HEK293 (cell line): ENCODE measurements at regions not wholly inside any gene's neighbourhood (a gene's known extent, or its start where the extent isn't known, plus 50 kb on each side); places are given as distances from the start of the nearest gene placed in this dataset.
A peak's percentile ranks its signal among the peaks of the same experiment; 100 is the strongest.

Experiments
- BCL6B ChIP-seq: fragments of 450-650 bp; formaldehyde crosslinking; IDR thresholded peaks from 2 replicates; pipeline ENCODE4 v1.5.1; 2017; ENCODE audit warnings: missing biosample characterization, missing genetic modification characterization
- HOXA7 ChIP-seq: sonication (generic); formaldehyde crosslinking; IDR thresholded peaks from 2 replicates; pipeline ENCODE4 v1.8.1; 2022; ENCODE audit warnings: missing genetic modification reagents, borderline replicate concordance
- HOXC10 ChIP-seq: sonication (generic); formaldehyde crosslinking; IDR thresholded peaks from 2 replicates; pipeline ENCODE4 v1.8.1; 2023; ENCODE audit warnings: mild to moderate bottlenecking, missing genetic modification reagents
- KLF1 ChIP-seq: fragments of 450-650 bp; formaldehyde crosslinking; IDR thresholded peaks from 2 replicates; pipeline ENCODE4 v1.5.1; 2016; ENCODE audit warnings: missing biosample characterization, missing genetic modification characterization
- KLF17 ChIP-seq: fragments of 450-650 bp; formaldehyde crosslinking; IDR thresholded peaks from 2 replicates; pipeline ENCODE4 v1.5.1; 2016; ENCODE audit warnings: missing biosample characterization, missing genetic modification characterization
- TCF7L2 ChIP-seq: IDR thresholded peaks from 2 replicates; pipeline ENCODE4 v1.6.1; 2011; ENCODE audit warnings: low read depth, mild to moderate bottlenecking, inconsistent platforms, low read length, moderate library complexity, borderline replicate concordance
- WT1 ChIP-seq: fragments of 450-650 bp; formaldehyde crosslinking; IDR thresholded peaks from 2 replicates; pipeline ENCODE4 v1.5.1; 2016; ENCODE audit warnings: missing biosample characterization, missing genetic modification characterization
- ZBTB17 ChIP-seq: fragments of 450-650 bp; formaldehyde crosslinking; IDR thresholded peaks from 2 replicates; pipeline ENCODE4 v1.5.1; 2016; ENCODE audit warnings: missing biosample characterization, missing genetic modification characterization
- ZBTB48 ChIP-seq: fragments of 450-650 bp; formaldehyde crosslinking; IDR thresholded peaks from 2 replicates; pipeline ENCODE4 v1.5.1; 2016; ENCODE audit warnings: missing biosample characterization, missing genetic modification characterization
- ZEB2 ChIP-seq: fragments of 450-650 bp; formaldehyde crosslinking; IDR thresholded peaks from 2 replicates; pipeline ENCODE4 v1.5.1; 2016; ENCODE audit warnings: missing biosample characterization, missing genetic modification characterization
- ZIC2 ChIP-seq: fragments of 450-650 bp; formaldehyde crosslinking; IDR thresholded peaks from 2 replicates; pipeline ENCODE4 v1.5.1; 2016; ENCODE audit warnings: missing biosample characterization, missing genetic modification characterization
- ZNF132 ChIP-seq: fragments of 450-650 bp; formaldehyde crosslinking; IDR thresholded peaks from 2 replicates; pipeline ENCODE4 v1.5.1; 2017; ENCODE audit warnings: missing biosample characterization, missing genetic modification characterization, borderline replicate concordance
- ZNF138 ChIP-seq: fragments of 450-650 bp; formaldehyde crosslinking; IDR thresholded peaks from 2 replicates; pipeline ENCODE4 v1.5.1; 2016; ENCODE audit warnings: missing biosample characterization, missing genetic modification characterization, borderline replicate concordance
- ZNF155 ChIP-seq: fragments of 450-650 bp; formaldehyde crosslinking; IDR thresholded peaks from 2 replicates; pipeline ENCODE4 v1.5.1; 2016; ENCODE audit warnings: missing biosample characterization, missing genetic modification characterization
- ZNF169 ChIP-seq: fragments of 450-650 bp; formaldehyde crosslinking; IDR thresholded peaks from 2 replicates; pipeline ENCODE4 v1.5.1; 2016; ENCODE audit warnings: missing biosample characterization, missing genetic modification characterization
- ZNF202 ChIP-seq: fragments of 450-650 bp; formaldehyde crosslinking; IDR thresholded peaks from 2 replicates; pipeline ENCODE4 v1.5.1; 2016; ENCODE audit warnings: missing biosample characterization, missing genetic modification characterization, borderline replicate concordance
- ZNF23 ChIP-seq: fragments of 450-650 bp; formaldehyde crosslinking; IDR thresholded peaks from 2 replicates; pipeline ENCODE4 v1.5.1; 2016; ENCODE audit warnings: missing biosample characterization, missing genetic modification characterization, borderline replicate concordance
- ZNF266 ChIP-seq: fragments of 450-650 bp; formaldehyde crosslinking; IDR thresholded peaks from 2 replicates; pipeline ENCODE4 v1.5.1; 2016; ENCODE audit warnings: missing biosample characterization, missing genetic modification characterization, low read depth
- ZNF335 ChIP-seq: fragments of 450-650 bp; formaldehyde crosslinking; conservative IDR thresholded peaks from 2 replicates; pipeline ENCODE4 v1.5.1; 2016; ENCODE audit warnings: missing biosample characterization, missing genetic modification characterization
- ZNF366 ChIP-seq: fragments of 450-650 bp; formaldehyde crosslinking; conservative IDR thresholded peaks from 2 replicates; pipeline ENCODE4 v1.5.1; 2016; ENCODE audit warnings: missing biosample characterization, missing genetic modification characterization
- ZNF398 ChIP-seq: fragments of 450-650 bp; formaldehyde crosslinking; IDR thresholded peaks from 2 replicates; pipeline ENCODE4 v1.5.1; 2017; ENCODE audit warnings: missing biosample characterization, missing genetic modification characterization
- ZNF404 ChIP-seq: fragments of 450-650 bp; formaldehyde crosslinking; IDR thresholded peaks from 2 replicates; pipeline ENCODE4 v1.5.1; 2017; ENCODE audit warnings: missing biosample characterization, missing genetic modification characterization
- ZNF423 ChIP-seq: fragments of 450-650 bp; formaldehyde crosslinking; IDR thresholded peaks from 2 replicates; pipeline ENCODE4 v1.5.1; 2016; ENCODE audit warnings: missing biosample characterization, missing genetic modification characterization
- ZNF510 ChIP-seq: fragments of 450-650 bp; formaldehyde crosslinking; IDR thresholded peaks from 2 replicates; pipeline ENCODE4 v1.5.1; 2018; ENCODE audit warnings: mild to moderate bottlenecking, missing genetic modification characterization, missing biosample characterization; ENCODE audit not compliant: insufficient replicate concordance
- ZNF560 ChIP-seq: fragments of 450-650 bp; formaldehyde crosslinking; IDR thresholded peaks from 2 replicates; pipeline ENCODE4 v1.5.1; 2017; ENCODE audit warnings: missing biosample characterization, missing genetic modification characterization, borderline replicate concordance
- ZNF580 ChIP-seq: fragments of 450-650 bp; formaldehyde crosslinking; IDR thresholded peaks from 2 replicates; pipeline ENCODE4 v1.5.1; 2016; ENCODE audit warnings: missing biosample characterization, missing genetic modification characterization
- ZNF600 ChIP-seq: fragments of 450-650 bp; formaldehyde crosslinking; IDR thresholded peaks from 2 replicates; pipeline ENCODE4 v1.5.1; 2016; ENCODE audit warnings: missing biosample characterization, missing genetic modification characterization
- ZNF610 ChIP-seq: fragments of 450-650 bp; formaldehyde crosslinking; IDR thresholded peaks from 2 replicates; pipeline ENCODE4 v1.5.1; 2016; ENCODE audit warnings: missing biosample characterization, missing genetic modification characterization, borderline replicate concordance
- ZNF645 ChIP-seq: fragments of 450-650 bp; formaldehyde crosslinking; IDR thresholded peaks from 2 replicates; pipeline ENCODE4; 2016; ENCODE audit warnings: missing biosample characterization, missing genetic modification characterization
- ZNF692 ChIP-seq: fragments of 450-650 bp; formaldehyde crosslinking; IDR thresholded peaks from 2 replicates; pipeline ENCODE4 v1.5.1; 2016; ENCODE audit warnings: missing biosample characterization, missing genetic modification characterization
- ZNF830 ChIP-seq: fragments of 450-650 bp; IDR thresholded peaks from 2 replicates; pipeline ENCODE4 v1.5.0; 2018; ENCODE audit warnings: missing biosample characterization, missing genetic modification characterization, low read depth, mild to moderate bottlenecking, moderate library complexity
- ZSCAN30 ChIP-seq: fragments of 450-650 bp; IDR thresholded peaks from 2 replicates; pipeline ENCODE4 v1.5.1; 2018; ENCODE audit warnings: missing biosample characterization, mild to moderate bottlenecking, missing genetic modification characterization, moderate library complexity
- ZXDB ChIP-seq: fragments of 450-650 bp; formaldehyde crosslinking; IDR thresholded peaks from 2 replicates; pipeline ENCODE4 v1.5.1; 2016; ENCODE audit warnings: missing biosample characterization, missing genetic modification characterization

- TF ChIP-seq ZNF580: no peak
- TF ChIP-seq KLF17: no peak
- peak; percentile 35; the same call in 1 of the 2 replicates for TF ChIP-seq ZEB2
- TF ChIP-seq ZSCAN30 (tag by site-specific recombination): peak; percentile 38; the same call in 1 of the 2 replicates
- TF ChIP-seq ZXDB (tag by site-specific recombination): peak; percentile 72
- TF ChIP-seq KLF1: peak; percentile 43; the same call in 1 of the 2 replicates
- TF ChIP-seq ZNF169 (tag by site-specific recombination): no peak
- TF ChIP-seq ZNF266: no peak
- no peak for TF ChIP-seq ZNF138 (tag by site-specific recombination)
- TF ChIP-seq ZNF404: no peak
- no peak for TF ChIP-seq ZNF830
- no peak for TF ChIP-seq ZNF132 (tag by site-specific recombination)
- no peak for TF ChIP-seq ZNF610 (tag by site-specific recombination)
- no peak for TF ChIP-seq ZNF560 (tag by site-specific recombination)
- TF ChIP-seq ZIC2: peak; percentile 51; the same call in 1 of the 2 replicates
- TF ChIP-seq BCL6B: no peak
- no peak for TF ChIP-seq ZNF645 (tag by site-specific recombination)
- TF ChIP-seq ZNF202 (tag by site-specific recombination): no peak
- TF ChIP-seq ZNF692 (tag by site-specific recombination): peak; percentile 72; the same call in 1 of the 2 replicates
- no peak for TF ChIP-seq ZNF155 (tag by site-specific recombination)
- TF ChIP-seq ZNF366 (tag by site-specific recombination): no peak
- TF ChIP-seq ZNF510 (tag by site-specific recombination): no peak
- peak; percentile 83 for TF ChIP-seq ZBTB48 (tag by site-specific recombination)
- TF ChIP-seq ZNF335 (tag by site-specific recombination): peak; percentile 57
- TF ChIP-seq ZNF423 (tag by site-specific recombination): 0 out of 2 replicates have a peak, but pooled peaks have one; percentile 28
- no peak for TF ChIP-seq HOXA7 (CRISPR knock-in tag)
- TF ChIP-seq TCF7L2: no peak
- TF ChIP-seq HOXC10 (CRISPR knock-in tag): no peak
- TF ChIP-seq ZNF600 (tag by site-specific recombination): peak; percentile 69
- TF ChIP-seq ZBTB17 (tag by site-specific recombination): peak; percentile 58; the same call in 1 of the 2 replicates
- no peak for TF ChIP-seq ZNF23 (tag by site-specific recombination)
- TF ChIP-seq ZNF398 (tag by site-specific recombination): no peak
- no peak for TF ChIP-seq WT1 (tag by site-specific recombination)
These were observed 127.1 kb upstream of the ZNF746 start (continued) for GRCh38 chr7:149624419-149625339.
